ENCODE measurements at regions not wholly inside any gene's neighbourhood (a gene's known extent, or its start where the extent isn't known, plus 50 kb on each side); places are given as distances from the start of the nearest gene placed in this dataset.
"Not testable (repeated sequence)": the region's sequence is repeated elsewhere in the genome, so short reads cannot be mapped to it uniquely, and the experiment has no call there.

DNA sequence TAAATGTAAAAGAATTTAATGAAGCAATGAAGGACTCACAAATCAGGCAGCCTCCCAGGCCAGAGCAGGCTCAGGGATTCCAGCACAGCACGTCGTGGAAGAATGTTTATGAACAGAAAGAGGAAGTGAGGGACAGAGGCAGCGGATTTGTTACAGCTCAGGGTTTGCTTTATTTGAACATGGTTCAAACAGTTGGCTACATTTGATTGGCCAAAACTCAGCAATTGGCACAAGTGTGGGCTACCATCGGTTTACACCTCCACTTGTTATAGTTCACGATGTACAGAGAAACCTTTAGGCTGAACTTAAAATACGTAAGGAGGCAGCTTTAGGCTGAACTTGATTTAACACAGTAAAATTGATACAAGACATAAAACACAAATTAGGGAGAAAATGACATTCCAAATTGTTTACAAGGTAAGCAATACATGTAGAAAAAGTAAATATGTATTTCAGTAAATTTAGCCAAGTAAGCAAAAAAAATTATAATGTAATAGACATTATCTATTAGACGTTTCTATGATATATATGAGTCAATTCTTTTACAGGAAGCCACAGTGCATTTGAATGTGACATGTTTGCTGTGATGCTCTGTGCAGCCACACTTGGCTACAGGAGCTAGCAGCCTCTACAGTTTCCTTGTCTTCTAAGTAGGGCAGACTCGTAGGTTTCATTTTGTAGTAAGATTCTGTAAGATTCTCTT, 126.5 kb downstream of the ADSS2 start:
- DNase-seq: no peak

DNA sequence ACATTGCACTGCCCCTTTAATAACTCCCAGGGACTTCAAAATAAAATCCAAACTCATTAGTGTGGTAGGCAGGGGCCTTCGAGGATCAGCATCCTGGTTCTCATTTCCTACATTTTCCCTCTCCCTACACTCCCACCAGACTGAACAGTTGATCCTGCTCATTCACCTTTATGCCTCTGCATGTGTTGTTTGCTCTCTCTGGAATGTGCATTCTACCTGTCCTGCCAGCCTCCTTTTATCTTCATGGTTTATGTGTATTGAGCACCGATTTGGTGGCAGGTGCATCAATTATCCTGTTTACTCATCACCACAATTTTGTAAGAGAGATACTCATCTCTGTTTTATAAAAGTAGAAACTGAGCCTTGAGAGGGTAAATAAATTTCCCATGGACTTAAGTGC, 125.0 kb downstream of the ADSS2 start:
- DNase-seq: no peak

DNA sequence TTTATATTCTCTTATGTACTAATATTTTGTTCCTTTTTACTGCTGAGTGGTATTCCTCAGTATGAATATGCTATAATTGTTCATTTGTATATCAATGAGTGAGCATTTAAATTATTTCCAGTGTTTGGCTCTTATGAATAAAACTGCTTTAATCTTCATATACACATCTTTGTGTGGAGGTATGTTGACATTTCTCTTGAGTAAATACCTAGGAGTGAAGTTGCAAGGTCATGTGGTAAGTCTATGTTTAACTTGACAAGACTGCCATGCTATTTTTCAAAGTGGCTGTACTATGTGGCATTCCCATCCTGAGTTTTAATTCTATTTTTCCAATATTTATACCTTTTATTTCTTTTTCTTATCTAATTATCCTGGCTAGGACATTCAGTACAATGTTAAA, 124.2 kb downstream of the ADSS2 start:
- DNase-seq: no peak

DNA sequence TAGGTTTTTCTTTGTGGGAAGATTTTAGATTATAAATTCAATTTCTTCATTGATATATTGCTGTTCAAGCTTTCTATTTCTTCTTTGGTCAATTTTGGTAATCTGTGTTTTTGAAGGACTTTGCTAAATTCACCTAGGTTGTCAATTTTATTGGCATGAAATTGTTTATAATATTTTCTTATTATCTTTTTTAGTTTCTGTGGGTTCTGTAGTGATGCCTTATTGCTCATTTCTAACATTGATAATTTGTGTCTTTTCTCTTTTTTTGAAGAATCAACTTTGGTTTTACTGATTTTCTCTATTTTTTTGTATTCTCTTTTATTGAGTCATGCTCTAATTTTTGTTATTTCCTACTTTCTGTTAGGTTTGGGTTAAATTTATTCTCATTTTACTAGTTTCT, 123.2 kb downstream of the ADSS2 start:
- DNase-seq: no peak

- no peak for DNase-seq
Observed at GRCh38 chr1:244329591-244330317, 122.0 kb downstream of the ADSS2 start.

DNA sequence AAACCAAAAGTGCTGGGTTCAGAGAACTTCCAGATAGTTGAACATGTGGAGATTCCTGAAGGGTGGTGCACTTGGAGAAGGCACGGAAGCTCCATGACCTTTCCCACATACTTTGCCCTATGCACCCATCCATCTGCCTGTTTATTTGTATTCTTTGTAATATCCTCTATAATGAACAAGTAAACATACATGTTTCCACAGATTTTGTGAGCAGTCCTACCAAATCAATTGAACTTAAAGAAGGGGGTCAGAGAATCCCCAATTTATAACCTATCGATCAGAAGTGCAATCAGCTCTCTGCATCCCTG, 121.4 kb downstream of the ADSS2 start:
- DNase-seq: no peak

- not testable (repeated sequence) for DNase-seq
Observed at GRCh38 chr1:244332761-244333160, 118.9 kb downstream of the ADSS2 start.

DNA sequence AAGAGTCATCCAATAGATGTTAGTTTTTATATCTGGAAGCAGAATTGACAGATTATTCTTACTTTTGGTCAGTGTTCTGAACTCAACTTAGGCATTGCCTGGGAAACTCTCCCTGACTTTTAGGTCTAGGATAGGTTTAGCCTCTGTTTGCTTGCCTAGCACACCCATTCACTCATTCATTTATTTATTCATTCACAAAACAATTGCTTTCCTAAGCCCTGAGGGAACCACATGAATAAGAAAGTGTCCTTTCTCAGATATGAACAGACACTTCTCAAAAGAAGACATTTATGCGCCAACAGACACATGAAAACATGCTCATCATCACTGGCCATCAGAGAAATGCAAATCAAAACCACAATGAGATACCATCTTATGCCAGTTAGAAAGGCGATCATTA, 117.4 kb downstream of the ADSS2 start:
- not testable (repeated sequence) for DNase-seq

DNA sequence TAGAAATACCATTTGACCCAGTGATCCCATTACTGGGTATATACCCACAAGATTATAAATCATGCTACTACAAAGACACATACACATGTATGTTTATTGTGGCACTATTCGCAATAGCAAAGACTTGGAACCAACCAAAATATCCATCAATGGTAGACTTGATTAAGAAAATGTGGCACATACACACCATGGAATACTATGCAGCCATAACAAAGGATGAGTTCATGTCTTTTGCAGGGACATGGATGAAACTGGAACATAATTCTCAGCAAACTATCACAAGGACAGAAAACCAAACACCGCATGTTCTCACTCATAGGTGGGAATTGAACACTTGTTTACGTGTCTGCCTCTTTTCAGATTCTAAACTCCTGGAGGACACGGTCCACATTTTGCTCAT, 116.9 kb downstream of the ADSS2 start:
- not testable (repeated sequence) for DNase-seq

- DNase-seq: no peak
Observed at GRCh38 chr1:244335456-244335855, 116.3 kb downstream of the ADSS2 start.

GRCh38 chr1:244336232-244336899, 115.3 kb downstream of the ADSS2 start:
- DNase-seq: no peak

DNA sequence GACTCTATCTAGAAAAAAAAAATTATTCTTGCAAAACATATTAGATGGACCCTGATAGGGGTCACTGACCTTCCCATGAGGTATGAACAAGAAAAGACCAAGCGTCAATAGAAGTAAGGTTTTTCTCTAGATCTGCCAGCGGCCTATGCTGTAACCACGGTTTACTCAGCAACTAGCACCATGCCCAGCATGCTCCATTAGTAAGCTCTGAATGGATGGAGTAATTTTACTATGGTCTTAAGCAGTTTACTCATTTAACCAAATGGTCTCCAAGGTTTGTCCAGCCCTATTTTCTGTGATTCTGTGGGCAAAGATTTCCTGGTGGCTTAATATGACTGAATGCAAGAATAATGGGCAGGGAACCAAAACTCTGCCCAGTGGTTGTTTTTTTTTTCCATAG, 113.9 kb downstream of the ADSS2 start:
- no peak for DNase-seq

DNA sequence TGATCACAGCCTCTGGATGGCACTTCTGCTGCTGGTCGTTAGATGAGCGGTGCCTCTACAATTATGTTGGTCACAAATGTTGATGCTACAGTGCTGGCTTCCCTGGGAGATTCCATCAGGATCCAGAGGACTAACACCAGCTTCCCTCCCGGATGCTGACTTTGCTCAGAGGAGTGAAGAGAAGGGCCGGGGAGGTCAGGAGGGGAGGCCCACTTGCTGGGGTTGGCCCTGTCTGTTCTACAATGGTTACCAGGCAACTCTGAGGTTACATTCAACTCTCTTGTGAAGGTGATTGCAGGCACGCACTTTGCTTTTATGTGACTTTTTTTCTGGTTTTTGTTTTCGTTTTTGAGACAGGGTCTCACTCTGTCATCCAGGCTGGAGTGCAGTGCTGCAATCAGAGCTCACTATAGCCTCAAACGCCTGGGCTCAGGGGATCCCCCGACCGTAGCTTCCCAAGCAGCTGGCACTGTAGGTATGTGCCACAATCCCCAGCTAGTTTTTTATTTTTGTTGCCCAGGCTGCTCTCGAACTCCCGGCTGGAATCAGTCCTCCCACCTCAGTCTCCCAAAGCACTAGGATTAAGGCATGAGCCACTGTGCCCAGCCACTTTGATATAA, 112.5 kb downstream of the ADSS2 start:
- no peak for DNase-seq

- no peak for DNase-seq
Observed at GRCh38 chr1:244339776-244340175, 111.9 kb downstream of the ADSS2 start.

GRCh38 chr1:244340396-244340795, 111.3 kb downstream of the ADSS2 start:
- DNase-seq: no peak

GRCh38 chr1:244341455-244342450, 110.0 kb downstream of the ADSS2 start:
- no peak for DNase-seq

- no peak for DNase-seq
Observed at GRCh38 chr1:244344001-244344400, 107.7 kb downstream of the ADSS2 start.

DNA sequence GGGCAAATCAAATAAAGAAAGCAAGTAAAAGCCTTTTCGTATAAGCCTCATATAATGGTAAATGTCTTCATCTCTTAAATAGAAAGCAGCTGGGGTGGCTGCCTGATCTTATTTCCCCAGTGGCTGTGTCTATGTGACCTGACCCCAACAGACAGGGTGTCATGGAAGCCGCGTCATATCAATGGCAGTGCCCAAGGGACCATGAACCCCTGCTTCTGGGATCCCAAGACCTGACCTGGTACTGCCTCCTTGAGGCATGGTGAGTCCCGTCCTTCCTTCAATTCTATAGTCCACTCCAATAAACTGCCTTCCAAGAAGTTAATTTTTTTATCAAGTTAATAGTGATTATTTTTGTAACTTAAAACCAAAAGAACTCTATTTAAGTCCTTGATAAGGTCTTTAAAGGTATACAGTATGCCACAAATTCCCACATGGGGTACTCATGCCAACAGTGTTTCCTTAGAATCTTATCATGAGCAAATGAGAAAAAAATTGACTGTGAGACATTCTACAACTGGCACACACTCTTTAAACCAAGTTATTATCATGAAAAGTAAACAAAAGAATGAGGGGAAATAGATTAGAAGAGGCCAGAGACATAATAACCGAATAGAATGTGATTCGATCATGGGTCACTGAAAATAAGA, 104.6 kb downstream of the ADSS2 start:
- DNase-seq: no peak

DNA sequence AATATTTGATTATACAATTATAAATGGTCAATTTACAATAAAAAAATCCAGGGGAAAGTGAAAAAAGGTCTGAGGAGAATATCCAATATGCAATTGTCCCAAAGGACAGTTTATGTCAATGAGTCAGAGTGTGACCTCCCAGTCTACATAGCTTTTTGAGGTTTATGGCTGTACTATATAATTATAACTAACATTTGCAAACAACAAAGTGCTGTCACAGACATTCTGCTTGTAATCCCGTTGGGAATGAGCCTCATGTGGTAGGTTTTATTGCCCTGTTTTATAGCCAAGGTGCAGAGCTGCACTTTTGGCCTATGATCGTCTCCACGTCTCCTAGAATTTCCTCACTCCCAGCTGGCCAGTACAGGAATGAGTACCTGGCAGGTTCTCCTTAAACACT, 103.8 kb downstream of the ADSS2 start:
- no peak for DNase-seq

GRCh38 chr1:244349103-244349531, 102.6 kb downstream of the ADSS2 start:
- no peak for DNase-seq

- DNase-seq: no peak
Observed at GRCh38 chr1:244349581-244350001, 102.1 kb downstream of the ADSS2 start.

DNA sequence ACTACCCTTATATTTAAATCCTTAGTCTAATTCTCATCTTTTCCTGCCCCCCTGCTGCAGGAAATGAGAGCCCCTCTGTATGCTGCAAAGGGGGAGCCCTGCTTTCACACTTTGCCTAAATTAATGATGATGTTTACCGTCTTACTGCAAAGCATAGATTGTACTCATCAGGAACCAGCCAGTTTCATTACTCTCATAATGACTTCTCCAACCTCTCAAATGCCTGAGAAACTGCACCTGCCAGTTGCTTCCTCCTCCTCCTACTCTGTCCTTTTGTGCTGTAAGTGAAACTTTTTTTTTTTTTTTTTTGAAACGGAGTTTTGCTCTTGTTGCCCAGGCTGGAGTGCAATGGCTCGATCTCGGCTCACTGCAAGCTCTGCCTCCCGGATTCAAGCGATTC, 101.7 kb downstream of the ADSS2 start:
- DNase-seq: no peak

Measured in NCI-H524 (cell line).